Keratinocyte (primary cell): ENCODE measurements at regions not wholly inside any gene's neighbourhood (a gene's known extent, or its start where the extent isn't known, plus 50 kb on each side); places are given as distances from the start of the nearest gene placed in this dataset.

ENCODE experiments used
- EZH2 ChIP-seq: IDR thresholded peaks from one replicate; pipeline ENCODE4 v1.6.1; 2012; ENCODE audit warnings: inconsistent platforms, mild to moderate bottlenecking, low read length, moderate library complexity
- TF ChIP-seq, protein P1 (sequence below), 3 experiments: IDR thresholded peaks in 1 of 3; conservative IDR thresholded peaks in 1 of 3; optimal IDR thresholded peaks in 1 of 3; 2 replicates in 2 of 3; 3 replicates in 1 of 3; pipeline versions ENCODE3 to v1.5.1; 2011; ENCODE audit warnings: low read length in 3 of 3, mild to moderate bottlenecking in 3 of 3, moderate library complexity in 2 of 3, control low read depth in 1 of 3, inconsistent platforms in 1 of 3; ENCODE audit not compliant: insufficient read depth in 2 of 3; ENCODE audit errors: extremely low read depth in 1 of 3

DNA sequence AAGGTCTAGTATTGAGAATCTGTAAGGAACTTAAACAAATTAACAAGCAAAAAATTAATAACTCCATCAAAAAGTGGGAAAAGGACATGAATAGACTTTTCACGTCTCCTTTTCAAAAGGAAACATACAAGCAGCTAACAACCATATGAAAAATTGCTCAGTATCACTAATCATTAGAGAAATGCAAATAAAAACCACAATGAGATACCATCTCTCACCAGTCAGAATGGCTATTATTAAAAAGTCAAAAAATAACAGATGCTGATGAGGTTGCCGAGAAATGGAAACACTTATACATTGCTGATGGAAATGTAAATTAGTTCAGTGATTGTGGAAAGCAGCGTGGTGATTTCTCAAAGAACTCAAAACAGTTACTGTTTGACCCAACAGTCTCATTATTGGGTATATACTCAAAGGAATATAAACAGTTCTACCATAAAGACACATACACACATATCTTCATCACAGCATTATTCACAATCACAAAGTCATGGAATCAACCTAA, 410.4 kb upstream of the SMIM31 start:
- TF ChIP-seq, protein P1, sequence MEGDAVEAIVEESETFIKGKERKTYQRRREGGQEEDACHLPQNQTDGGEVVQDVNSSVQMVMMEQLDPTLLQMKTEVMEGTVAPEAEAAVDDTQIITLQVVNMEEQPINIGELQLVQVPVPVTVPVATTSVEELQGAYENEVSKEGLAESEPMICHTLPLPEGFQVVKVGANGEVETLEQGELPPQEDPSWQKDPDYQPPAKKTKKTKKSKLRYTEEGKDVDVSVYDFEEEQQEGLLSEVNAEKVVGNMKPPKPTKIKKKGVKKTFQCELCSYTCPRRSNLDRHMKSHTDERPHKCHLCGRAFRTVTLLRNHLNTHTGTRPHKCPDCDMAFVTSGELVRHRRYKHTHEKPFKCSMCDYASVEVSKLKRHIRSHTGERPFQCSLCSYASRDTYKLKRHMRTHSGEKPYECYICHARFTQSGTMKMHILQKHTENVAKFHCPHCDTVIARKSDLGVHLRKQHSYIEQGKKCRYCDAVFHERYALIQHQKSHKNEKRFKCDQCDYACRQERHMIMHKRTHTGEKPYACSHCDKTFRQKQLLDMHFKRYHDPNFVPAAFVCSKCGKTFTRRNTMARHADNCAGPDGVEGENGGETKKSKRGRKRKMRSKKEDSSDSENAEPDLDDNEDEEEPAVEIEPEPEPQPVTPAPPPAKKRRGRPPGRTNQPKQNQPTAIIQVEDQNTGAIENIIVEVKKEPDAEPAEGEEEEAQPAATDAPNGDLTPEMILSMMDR (optimal IDR thresholded peaks at IDR 0.05 in 1 of 3, IDR thresholded peaks at IDR 0.05 in 1 of 3, conservative IDR thresholded peaks at IDR 0.05 in 1 of 3; ENCODE audit: extremely low read depth in 1 of 3, insufficient read depth in 2 of 3, low read length in 3 of 3), result no peak
- TF ChIP-seq EZH2, result no peak
